Stimulated activated CD4-positive, alpha-beta T cell treated with anti-CD3 and anti-CD28 coated beads, Interleukin-4, amount 100 ng/mL, for 48 hours (primary cell): ENCODE measurements at regions not wholly inside any gene's neighbourhood (a gene's known extent, or its start where the extent isn't known, plus 50 kb on each side); places are given as distances from the start of the nearest gene placed in this dataset.
"Not testable (repeated sequence)": the region's sequence is repeated elsewhere in the genome, so short reads cannot be mapped to it uniquely, and the experiment has no call there.

ENCODE experiments used
- DNase-seq, 2 donors: peaks; one replicate each; pipeline ENCODE4 v3.0.0-alpha.2; 2020; ENCODE audit warnings: low read depth in 2 of 2

- DNase-seq, result no peak
Observed at GRCh38 chr3:150357923-150358607, 50.0 kb upstream of the TSC22D2 start.

GRCh38 chr3:150357140-150357539, 51.0 kb upstream of the TSC22D2 start:
- no peak for DNase-seq

GRCh38 chr3:150355574-150355973, 52.5 kb upstream of the TSC22D2 start:
- DNase-seq, result no peak

- DNase-seq, result no peak
Observed at GRCh38 chr3:150352931-150353330, 55.2 kb upstream of the TSC22D2 start.

- no peak for DNase-seq
Observed at GRCh38 chr3:150351398-150351797, 56.7 kb upstream of the TSC22D2 start.

GRCh38 chr3:150349314-150350097, 58.6 kb upstream of the TSC22D2 start:
- no peak for DNase-seq

GRCh38 chr3:150348500-150348899, 59.6 kb upstream of the TSC22D2 start:
- peak in 1 of 2 donors; percentile 5 for DNase-seq

- DNase-seq, result no peak
Observed at GRCh38 chr3:150346981-150347863, 60.9 kb upstream of the TSC22D2 start.

- no peak for DNase-seq
Observed at GRCh38 chr3:150346266-150346665, 61.8 kb upstream of the TSC22D2 start.

- DNase-seq, result no peak
Observed at GRCh38 chr3:150345021-150345538, 63.0 kb upstream of the TSC22D2 start.

- no peak for DNase-seq
Observed at GRCh38 chr3:150344079-150344759, 63.9 kb upstream of the TSC22D2 start.

GRCh38 chr3:150342896-150343467, 65.1 kb upstream of the TSC22D2 start:
- DNase-seq, result no peak

- no peak for DNase-seq
Observed at GRCh38 chr3:150341891-150342290, 66.2 kb upstream of the TSC22D2 start.

- not testable (repeated sequence) for DNase-seq
Observed at GRCh38 chr3:150336363-150336762, 71.7 kb upstream of the TSC22D2 start.

GRCh38 chr3:150335631-150336030, 72.5 kb upstream of the TSC22D2 start:
- DNase-seq, result no peak

GRCh38 chr3:150334974-150335373, 73.1 kb upstream of the TSC22D2 start:
- DNase-seq, result no peak

GRCh38 chr3:150333477-150333876, 74.6 kb upstream of the TSC22D2 start:
- no peak for DNase-seq

GRCh38 chr3:150331978-150332568, 76.0 kb upstream of the TSC22D2 start:
- no peak for DNase-seq

GRCh38 chr3:150330872-150331271, 77.2 kb upstream of the TSC22D2 start:
- DNase-seq, result no peak

- no peak for DNase-seq
Observed at GRCh38 chr3:150330174-150330573, 77.9 kb upstream of the TSC22D2 start.

GRCh38 chr3:150329408-150329807, 78.7 kb upstream of the TSC22D2 start:
- no peak for DNase-seq
